ENCODE measurements at regions not wholly inside any gene's neighbourhood (a gene's known extent, or its start where the extent isn't known, plus 50 kb on each side); places are given as distances from the start of the nearest gene placed in this dataset.

- TF ChIP-seq ZNF274 (IDR thresholded peaks at IDR 0.05; ENCODE audit: low read depth, low read length) (no peak), YY1 (IDR thresholded peaks at IDR 0.05; ENCODE audit: insufficient read depth, insufficient read length) (no peak), SUZ12 (IDR thresholded peaks at IDR 0.05; ENCODE audit: extremely low read depth, insufficient read depth, insufficient read length) (no peak)
These were observed 143.0 kb downstream of the ZNF281 start for GRCh38 chr1:200266871-200267270.
